ENCODE measurements at regions not wholly inside any gene's neighbourhood (a gene's known extent, or its start where the extent isn't known, plus 50 kb on each side); places are given as distances from the start of the nearest gene placed in this dataset.

GRCh38 chrX:97843200-97843811, 959.6 kb downstream of the RPA4 start:
- Histone ChIP-seq H3F3A (ENCODE audit: low read length, unreplicated experiment) (no peaks in the 10 kb centered on the region), H3K27ac (ENCODE audit: low read length) (no peak overlapping the region), H3K36me3 (ENCODE audit: low read depth, low read length) (no peaks in the 10 kb centered on the region), H3K4me1 (ENCODE audit: insufficient read depth, low read length) (no peaks in the 10 kb centered on the region), H3K27me3 (ENCODE audit: low read length) (no peaks in the 10 kb centered on the region), H3K79me2 (ENCODE audit: low read length) (no peaks in the 10 kb centered on the region), H3K9ac (ENCODE audit: low read length) (no peak overlapping the region), H2AFZ (ENCODE audit: low read length) (no peak overlapping the region), H3K9me2 (replicated peaks; ENCODE audit: low read length) (no peaks in the 10 kb centered on the region), H4K20me1 (ENCODE audit: low read length) (no peaks in the 10 kb centered on the region), H3K4me2 (ENCODE audit: low read length) (no peak overlapping the region), H3K4me3 (ENCODE audit: low read length) (no peak overlapping the region), H3K9me3 (ENCODE audit: low read length) (no peaks in the 10 kb centered on the region)
- TF ChIP-seq, protein P1, sequence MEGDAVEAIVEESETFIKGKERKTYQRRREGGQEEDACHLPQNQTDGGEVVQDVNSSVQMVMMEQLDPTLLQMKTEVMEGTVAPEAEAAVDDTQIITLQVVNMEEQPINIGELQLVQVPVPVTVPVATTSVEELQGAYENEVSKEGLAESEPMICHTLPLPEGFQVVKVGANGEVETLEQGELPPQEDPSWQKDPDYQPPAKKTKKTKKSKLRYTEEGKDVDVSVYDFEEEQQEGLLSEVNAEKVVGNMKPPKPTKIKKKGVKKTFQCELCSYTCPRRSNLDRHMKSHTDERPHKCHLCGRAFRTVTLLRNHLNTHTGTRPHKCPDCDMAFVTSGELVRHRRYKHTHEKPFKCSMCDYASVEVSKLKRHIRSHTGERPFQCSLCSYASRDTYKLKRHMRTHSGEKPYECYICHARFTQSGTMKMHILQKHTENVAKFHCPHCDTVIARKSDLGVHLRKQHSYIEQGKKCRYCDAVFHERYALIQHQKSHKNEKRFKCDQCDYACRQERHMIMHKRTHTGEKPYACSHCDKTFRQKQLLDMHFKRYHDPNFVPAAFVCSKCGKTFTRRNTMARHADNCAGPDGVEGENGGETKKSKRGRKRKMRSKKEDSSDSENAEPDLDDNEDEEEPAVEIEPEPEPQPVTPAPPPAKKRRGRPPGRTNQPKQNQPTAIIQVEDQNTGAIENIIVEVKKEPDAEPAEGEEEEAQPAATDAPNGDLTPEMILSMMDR (conservative IDR thresholded peaks at IDR 0.05; ENCODE audit: low read depth, low read length), result no peak
- TF ChIP-seq EZH2phosphoT487 (IDR thresholded peaks at IDR 0.05; ENCODE audit: borderline replicate concordance, low read length) (no peak), EZH2 (IDR thresholded peaks at IDR 0.05; ENCODE audit: low read length, unreplicated experiment) (no peak)
- intact Hi-C loops (cut with micrococcal nuclease), result no loop called here
- ChIA-PET POLR2A (ENCODE audit: unreplicated experiment) (no interaction called here), CTCF (no interaction called here)
- no peak for ATAC-seq
- BruUV-seq (replicated peaks), result no TSS peak
- no peak for DNase-seq

DNA sequence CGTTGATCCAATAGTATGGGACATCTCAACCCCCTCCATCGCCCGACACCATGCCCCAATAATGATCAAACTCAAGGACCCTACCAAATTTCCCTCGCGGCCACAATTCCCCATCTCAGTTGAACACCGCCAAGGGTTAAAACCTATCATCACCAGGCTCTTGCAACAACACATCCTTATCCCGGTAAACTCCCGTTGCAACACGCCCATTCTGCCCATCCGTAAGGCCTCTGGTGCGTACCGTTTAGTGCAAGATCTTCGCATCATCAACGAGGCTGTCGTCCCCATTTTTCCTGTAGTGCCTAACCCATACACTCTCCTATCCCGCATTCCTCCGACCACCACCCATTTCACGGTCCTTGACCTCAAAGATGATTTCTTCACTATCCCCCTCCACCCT, 960.5 kb downstream of the RPA4 start:
- ChIA-PET CTCF (no interaction called here), POLR2A (ENCODE audit: unreplicated experiment) (no interaction called here)
- intact Hi-C loops (cut with micrococcal nuclease), result no loop called here
- H3K9ac ChIP-seq (ENCODE audit: low read length), result no peak overlapping the region
- H3F3A ChIP-seq (ENCODE audit: low read length, unreplicated experiment), result no peaks in the 10 kb centered on the region
- H3K27me3 ChIP-seq (ENCODE audit: low read length), result no peaks in the 10 kb centered on the region
- no peak overlapping the region for H3K4me2 ChIP-seq (ENCODE audit: low read length)
- H3K9me3 ChIP-seq (ENCODE audit: low read length), result no peaks in the 10 kb centered on the region
- no peak for TF ChIP-seq EZH2phosphoT487 (IDR thresholded peaks at IDR 0.05; ENCODE audit: borderline replicate concordance, low read length)
- TF ChIP-seq, protein P1 (conservative IDR thresholded peaks at IDR 0.05; ENCODE audit: low read depth, low read length), result no peak
- no peak for TF ChIP-seq EZH2 (IDR thresholded peaks at IDR 0.05; ENCODE audit: low read length, unreplicated experiment)
- no peak for DNase-seq
- H3K4me3 ChIP-seq (ENCODE audit: low read length), result no peak overlapping the region
- no peak for ATAC-seq
- H3K79me2 ChIP-seq (ENCODE audit: low read length), result no peaks in the 10 kb centered on the region
- no peak overlapping the region for H2AFZ ChIP-seq (ENCODE audit: low read length)
- no peak overlapping the region for H3K27ac ChIP-seq (ENCODE audit: low read length)
- no peaks in the 10 kb centered on the region for H3K9me2 ChIP-seq (replicated peaks; ENCODE audit: low read length)
- no peaks in the 10 kb centered on the region for H3K4me1 ChIP-seq (ENCODE audit: insufficient read depth, low read length)
- H4K20me1 ChIP-seq (ENCODE audit: low read length), result no peaks in the 10 kb centered on the region
- no peaks in the 10 kb centered on the region for H3K36me3 ChIP-seq (ENCODE audit: low read depth, low read length)
- no TSS peak for BruUV-seq (replicated peaks)

DNA sequence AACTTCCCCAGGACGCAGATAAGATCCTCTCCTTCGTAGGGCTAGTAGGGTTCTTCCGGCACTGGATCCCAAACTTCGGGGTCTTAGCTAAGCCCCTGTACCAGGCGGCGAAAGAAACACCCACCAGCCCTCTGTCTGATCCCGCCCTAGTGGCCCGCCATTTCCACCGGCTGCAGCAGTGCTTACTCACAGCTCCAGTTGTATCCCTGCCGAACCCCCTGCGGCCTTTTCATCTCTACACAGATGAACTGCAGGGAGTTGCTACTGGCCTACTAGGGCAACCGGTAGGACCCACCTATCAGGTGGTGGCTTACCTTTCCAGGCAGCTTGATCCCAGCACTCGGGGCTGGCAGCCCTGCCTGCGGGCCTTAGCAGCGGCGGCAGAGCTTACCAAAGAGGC, 961.2 kb downstream of the RPA4 start:
- Histone ChIP-seq H4K20me1 (ENCODE audit: low read length) (no peaks in the 10 kb centered on the region), H3K27ac (ENCODE audit: low read length) (no peak overlapping the region), H3K27me3 (ENCODE audit: low read length) (no peaks in the 10 kb centered on the region), H3K9me3 (ENCODE audit: low read length) (no peaks in the 10 kb centered on the region), H3K9me2 (replicated peaks; ENCODE audit: low read length) (no peaks in the 10 kb centered on the region), H3F3A (ENCODE audit: low read length, unreplicated experiment) (no peaks in the 10 kb centered on the region), H3K79me2 (ENCODE audit: low read length) (no peaks in the 10 kb centered on the region), H3K4me2 (ENCODE audit: low read length) (no peak overlapping the region), H2AFZ (ENCODE audit: low read length) (no peak overlapping the region), H3K4me1 (ENCODE audit: insufficient read depth, low read length) (0 out of 2 replicates have a peak, but pooled peaks cover 3% of the 10 kb centered on the region), H3K4me3 (ENCODE audit: low read length) (no peak overlapping the region), H3K36me3 (ENCODE audit: low read depth, low read length) (no peaks in the 10 kb centered on the region), H3K9ac (ENCODE audit: low read length) (no peak overlapping the region)
- no TSS peak for BruUV-seq (replicated peaks)
- DNase-seq (no peak), ATAC-seq (no peak)
- intact Hi-C loops (cut with micrococcal nuclease), result no loop called here
- ChIA-PET CTCF (no interaction called here), POLR2A (ENCODE audit: unreplicated experiment) (no interaction called here)
- TF ChIP-seq EZH2 (IDR thresholded peaks at IDR 0.05; ENCODE audit: low read length, unreplicated experiment) (no peak), EZH2phosphoT487 (IDR thresholded peaks at IDR 0.05; ENCODE audit: borderline replicate concordance, low read length) (no peak)
- TF ChIP-seq, protein P1 (conservative IDR thresholded peaks at IDR 0.05; ENCODE audit: low read depth, low read length), result no peak
